ENCODE measurements at regions not wholly inside any gene's neighbourhood (a gene's known extent, or its start where the extent isn't known, plus 50 kb on each side); places are given as distances from the start of the nearest gene placed in this dataset.

DNA sequence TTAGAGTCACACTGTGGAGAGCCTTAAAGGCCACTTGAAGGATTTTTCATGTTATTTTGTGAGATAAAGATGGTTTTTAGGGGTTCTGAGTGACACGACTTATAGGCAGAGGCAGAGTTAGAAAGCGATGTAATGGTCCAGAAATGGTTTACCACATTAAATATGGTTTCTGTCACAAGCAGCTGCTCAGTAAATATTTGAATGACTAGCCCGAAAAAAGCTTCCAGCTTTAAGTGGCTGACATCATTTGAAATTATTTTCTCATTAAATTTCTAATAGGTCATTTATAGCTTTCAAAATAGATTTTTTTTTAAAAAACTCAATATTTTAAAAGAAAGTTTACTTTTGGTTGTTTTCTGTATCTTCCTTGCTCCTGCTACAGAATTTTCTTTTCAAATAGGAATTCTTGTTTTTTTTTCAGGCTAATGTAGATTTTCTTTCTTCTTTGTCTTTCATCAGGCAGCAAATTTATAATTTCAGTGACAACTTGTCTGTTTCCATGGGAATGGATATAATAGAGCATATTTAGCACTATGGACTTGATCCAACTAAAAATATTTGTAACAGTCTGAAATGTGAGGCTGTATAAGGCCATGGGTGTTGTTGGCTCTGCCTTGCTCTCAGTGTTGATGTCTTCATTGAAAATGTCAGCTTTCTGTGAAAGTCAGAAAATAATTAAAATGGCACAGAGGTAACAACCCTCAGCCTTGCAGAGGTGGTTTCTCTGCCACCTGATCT is 700.0 kb downstream of the TMTC2 start:
- TF ChIP-seq POLR2A (IDR thresholded peaks at IDR 0.05; ENCODE audit: low read depth, low read length) (no peak), CHD1 (IDR thresholded peaks at IDR 0.05; ENCODE audit: low read depth, low read length) (no peak), RAD21 (IDR thresholded peaks at IDR 0.05; ENCODE audit: low read length) (no peak), USF2 (IDR thresholded peaks at IDR 0.05; ENCODE audit: low read depth, low read length) (no peak), RCOR1 (IDR thresholded peaks at IDR 0.05; ENCODE audit: insufficient replicate concordance, low read length) (no peak)
- TF ChIP-seq, protein P1, sequence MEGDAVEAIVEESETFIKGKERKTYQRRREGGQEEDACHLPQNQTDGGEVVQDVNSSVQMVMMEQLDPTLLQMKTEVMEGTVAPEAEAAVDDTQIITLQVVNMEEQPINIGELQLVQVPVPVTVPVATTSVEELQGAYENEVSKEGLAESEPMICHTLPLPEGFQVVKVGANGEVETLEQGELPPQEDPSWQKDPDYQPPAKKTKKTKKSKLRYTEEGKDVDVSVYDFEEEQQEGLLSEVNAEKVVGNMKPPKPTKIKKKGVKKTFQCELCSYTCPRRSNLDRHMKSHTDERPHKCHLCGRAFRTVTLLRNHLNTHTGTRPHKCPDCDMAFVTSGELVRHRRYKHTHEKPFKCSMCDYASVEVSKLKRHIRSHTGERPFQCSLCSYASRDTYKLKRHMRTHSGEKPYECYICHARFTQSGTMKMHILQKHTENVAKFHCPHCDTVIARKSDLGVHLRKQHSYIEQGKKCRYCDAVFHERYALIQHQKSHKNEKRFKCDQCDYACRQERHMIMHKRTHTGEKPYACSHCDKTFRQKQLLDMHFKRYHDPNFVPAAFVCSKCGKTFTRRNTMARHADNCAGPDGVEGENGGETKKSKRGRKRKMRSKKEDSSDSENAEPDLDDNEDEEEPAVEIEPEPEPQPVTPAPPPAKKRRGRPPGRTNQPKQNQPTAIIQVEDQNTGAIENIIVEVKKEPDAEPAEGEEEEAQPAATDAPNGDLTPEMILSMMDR (conservative IDR thresholded peaks at IDR 0.05; ENCODE audit: low read depth, low read length), result no peak

Data from IMR-90 (cell line).